GM18519 (cell line): ENCODE measurements at regions not wholly inside any gene's neighbourhood (a gene's known extent, or its start where the extent isn't known, plus 50 kb on each side); places are given as distances from the start of the nearest gene placed in this dataset.

Experiments
- ATAC-seq: cut with Tn5 transposase; IDR thresholded peaks from one replicate; pipeline ENCODE4 v1.9.1; 2021; ENCODE audit warnings: mild to moderate bottlenecking, moderate library complexity; ENCODE audit not compliant: unreplicated experiment, low FRiP score

DNA sequence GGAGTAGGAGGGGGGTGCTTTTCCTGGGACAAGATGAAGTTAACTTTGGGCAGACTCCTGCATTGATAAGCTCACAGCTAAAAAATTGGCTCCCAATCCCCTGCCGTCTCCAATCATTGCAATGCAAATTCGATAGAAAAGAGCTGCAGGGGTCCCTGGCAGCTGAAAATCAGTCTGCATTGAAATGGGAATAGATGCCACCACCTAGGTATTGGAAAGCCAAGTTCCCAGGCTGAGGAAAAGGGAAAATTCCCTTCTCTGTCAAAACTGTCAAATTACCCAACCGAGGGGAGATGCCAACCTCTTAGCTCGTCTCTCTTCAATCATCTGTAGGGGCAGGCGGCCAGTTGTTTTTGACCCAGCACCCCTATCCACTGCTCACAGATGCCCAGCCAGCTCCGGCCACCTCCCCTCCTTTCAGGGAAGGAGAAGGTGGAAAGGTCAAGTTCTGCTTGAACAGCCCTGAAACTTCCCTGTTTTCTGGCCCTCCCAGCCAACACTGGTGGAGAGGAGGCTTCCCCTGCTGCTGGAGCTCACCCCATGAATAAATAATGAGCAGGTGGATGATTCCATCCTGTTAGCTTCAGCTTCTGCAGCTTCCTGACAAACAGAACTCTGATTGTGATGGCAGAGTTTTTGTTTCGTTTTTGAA is 916.3 kb downstream of the TBC1D22A start:
- no peak for ATAC-seq

DNA sequence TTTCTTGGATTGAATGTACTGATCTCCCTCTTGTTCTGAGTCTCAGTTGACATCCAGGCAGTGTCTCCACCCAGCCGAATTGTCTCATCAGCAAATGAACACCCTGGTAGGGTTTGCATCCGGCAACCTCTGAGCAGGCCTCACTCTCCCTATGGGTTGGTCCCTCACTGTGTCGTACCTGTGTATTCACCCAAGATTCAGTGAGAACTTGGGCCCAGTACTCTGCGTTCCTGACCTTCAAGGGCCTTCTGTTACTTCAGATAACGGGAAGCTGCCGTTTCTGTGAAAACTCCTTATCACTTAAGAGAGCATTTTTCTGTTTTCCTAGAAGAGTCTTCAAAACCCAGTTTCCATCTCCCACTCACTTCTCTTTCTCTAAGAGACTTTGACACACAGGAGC is 915.6 kb downstream of the TBC1D22A start:
- no peak for ATAC-seq

DNA sequence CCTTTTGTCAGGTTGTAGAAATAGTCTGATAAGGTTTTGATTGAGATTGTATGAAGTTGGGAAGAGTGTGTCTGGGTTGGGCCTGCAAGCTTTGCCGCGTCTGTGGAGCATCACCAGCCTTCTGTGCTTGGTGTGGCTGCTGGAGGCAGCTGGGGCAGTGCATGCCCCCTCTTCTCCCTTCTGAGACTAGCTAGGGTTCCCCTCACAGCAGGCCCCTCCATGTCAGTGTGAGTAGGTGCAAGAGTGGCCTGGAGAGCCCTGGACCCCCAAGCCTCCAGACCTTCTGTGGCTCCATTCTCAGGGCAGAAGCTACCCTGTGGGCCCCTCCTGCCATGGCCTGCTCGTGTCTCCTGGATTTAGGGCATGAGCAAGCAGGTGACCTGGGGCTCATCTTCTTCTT is 914.2 kb downstream of the TBC1D22A start:
- no peak for ATAC-seq

DNA sequence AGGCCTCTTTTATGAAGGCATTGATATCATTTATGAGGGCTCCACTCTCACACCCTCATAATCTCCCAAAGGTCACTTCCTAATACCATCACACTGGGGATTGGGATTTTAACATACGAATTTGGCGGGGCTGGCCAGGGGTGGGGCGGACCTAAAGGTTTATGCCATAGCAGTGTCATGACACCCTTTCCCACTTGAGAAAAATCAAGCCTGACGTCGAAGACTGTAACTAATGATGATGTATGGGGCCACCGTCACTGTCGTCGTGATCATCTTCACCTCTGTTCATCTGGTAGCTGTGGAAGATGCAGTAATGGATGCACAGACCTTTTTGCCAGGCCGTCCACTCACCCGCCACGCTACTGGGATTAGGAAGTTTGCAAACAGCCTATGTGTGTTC is 912.1 kb downstream of the TBC1D22A start:
- no peak for ATAC-seq

DNA sequence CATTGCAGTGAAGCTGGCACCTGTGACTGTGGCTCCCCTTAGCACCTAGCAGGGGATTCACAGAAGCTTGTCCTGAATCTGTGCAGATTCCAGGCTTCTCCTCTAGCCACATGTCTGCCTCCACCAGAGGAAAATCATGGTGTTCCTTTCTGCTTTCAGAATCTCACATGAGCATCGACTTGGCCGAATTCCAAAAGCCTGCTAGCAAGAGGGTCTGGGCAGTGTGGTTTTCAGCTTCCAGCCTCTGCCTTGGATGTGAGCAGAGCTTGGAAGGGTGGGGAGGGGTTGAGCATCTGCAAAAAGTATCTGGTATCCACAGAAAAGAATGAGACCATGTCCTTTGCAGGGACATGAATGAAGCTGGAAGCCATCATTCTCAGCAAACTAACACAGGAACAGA is 911.1 kb downstream of the TBC1D22A start:
- ATAC-seq, result no peak

DNA sequence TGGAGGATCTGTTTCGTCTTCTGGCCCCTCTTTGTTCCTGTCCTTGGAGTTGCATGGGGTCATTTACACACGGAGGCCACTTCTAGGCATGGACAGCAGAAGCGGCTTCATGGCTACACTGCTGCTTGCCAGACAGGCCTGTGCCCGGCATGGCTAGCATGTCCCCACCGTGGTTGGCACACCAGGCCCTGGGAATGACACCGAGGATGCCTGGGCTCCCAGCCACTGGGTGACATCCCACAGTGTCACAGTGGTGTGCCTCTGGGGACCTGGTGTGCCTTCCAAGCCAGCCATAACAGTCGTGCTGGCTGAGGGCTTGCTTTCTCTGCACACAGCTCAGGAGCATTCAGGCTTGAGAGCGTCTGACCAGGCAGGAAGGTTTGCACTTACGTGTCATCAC is 910.1 kb downstream of the TBC1D22A start:
- no peak for ATAC-seq

DNA sequence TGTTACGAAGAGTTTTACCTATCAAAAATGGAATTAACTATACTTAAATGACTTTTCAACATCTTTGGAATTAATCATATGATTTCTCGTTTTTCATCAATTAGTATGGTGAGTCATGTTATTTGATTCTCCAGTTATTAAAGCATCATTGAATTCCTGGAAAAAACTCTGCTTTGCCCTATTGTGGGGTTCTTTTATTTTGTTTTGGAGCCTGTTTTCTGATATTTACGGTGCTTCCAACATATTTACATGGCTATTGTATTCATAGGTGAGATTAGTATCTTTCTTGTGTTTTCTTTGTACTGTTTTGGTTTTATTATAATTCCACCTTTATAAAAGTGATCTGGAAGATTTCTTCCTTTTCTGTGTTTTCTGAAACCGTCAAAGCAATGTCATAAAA is 902.7 kb downstream of the TBC1D22A start:
- no peak for ATAC-seq

DNA sequence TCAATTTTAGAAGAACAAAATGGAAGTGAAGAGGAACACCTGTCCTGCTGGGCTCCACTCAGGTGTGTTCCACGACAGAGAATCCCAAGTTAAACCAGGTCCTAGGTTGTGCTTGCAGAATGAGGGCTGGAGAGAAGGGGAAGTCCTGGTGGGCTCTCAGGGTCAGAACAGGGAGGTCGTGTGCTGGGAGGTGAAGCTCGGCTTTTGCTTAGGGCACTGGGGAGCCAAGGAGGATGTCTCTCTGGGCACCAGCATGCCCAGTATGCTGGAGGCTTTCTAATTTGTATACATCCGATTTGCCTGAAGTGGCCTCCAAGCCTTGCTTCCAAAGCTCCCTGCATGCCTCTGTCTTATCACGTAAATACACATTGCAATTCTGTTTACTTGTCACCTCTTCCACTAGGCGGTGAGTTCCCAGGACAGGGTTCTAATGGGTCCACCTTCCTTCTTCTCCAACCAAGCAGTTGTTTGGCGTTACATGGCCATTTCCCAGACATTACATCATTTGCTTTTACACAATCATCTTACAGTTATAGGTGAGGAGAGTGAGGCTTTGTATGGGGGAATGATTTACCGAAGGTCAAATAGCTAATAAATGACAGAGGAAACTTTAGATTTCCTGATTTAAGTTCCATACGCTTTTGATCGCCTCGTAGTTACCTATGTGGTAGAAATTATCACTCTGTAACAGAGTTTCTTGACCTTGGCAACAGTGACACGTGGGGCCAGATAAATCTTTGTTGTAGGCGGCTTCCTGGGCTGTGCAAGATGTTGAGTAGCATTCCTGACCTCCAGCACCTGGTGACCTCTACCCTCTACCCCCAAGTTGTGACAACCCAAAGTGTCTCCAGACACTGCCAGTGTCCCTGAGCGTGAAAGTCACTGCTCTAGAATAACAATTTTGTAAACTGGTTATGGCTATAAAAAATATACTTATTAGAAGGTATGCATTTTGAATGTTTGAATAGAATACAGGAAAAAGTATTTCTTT is 901.5 kb downstream of the TBC1D22A start:
- ATAC-seq, result no peak

DNA sequence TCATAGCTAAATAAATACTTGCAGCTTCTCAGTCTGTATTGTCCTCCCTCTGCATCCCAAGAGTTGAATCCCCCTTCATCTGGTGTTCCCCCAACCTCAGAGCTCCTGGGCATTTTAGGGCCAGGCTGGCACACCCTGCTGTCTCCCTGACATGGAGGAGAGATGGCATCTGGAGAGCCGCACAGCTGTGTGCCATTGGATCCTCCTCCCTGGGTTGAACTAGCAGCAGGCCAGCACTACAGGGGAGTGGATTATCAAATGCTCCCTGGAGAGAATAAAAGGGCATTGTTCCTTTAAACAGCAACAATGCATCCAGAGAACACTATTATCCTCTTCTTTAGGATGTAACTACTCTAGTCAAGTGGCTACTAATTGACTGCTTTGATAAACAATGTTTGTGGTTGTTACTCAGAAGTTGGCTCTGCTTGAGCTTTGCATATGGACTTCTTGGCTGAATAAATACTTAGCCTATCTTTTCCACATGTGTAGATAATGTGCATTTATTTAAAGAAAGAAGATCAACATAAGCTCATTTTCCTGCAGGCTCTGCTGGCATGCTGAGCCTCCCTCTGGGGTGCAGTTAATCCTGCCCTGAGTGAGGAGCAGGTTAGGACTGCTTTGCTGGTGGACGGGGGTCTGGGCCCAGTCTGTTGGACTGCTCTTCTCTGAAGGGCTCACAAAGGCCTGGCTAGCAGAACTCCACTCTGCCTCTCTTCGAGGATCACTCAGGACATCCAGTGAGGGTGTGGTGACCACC is 897.2 kb downstream of the TBC1D22A start:
- ATAC-seq, result no peak

DNA sequence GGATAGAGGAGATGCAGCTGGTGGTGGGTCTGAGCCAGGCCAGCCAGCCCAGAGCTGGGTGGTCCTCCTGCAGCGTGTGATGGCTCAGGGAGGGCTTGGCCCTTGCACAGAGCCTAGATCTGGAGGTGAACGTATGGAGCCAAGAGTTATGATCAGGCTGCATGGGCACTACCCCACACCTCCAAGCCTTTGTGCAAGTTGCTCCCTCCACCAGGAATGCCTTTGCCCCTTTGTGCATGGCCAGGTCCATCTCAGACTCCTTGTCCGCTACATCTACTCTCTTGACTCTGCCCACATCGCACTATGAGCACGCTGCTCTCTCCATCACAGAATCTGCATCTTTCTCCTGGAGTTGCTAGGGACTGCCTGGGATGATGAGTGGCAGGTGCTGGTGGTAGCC is 895.7 kb downstream of the TBC1D22A start:
- ATAC-seq, result no peak

DNA sequence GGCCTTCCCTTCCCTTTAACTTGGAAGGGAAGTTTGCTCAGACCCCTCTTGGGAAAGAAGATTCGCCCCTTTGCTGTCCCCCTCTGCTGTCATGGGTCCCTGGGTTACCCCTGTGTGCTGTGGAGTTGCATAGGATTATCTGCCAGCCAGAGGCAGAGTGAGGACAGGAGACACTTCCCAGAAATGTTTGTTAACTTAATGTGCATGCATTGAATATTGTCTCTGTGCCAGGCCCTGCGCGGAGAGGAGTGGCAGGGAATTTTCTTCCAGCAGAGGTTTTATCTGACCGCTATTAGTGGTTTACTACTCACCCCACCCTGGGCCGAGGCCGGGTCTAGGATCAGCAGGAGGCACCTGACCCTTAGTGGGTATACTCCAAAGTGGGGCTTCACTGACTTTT is 894.8 kb downstream of the TBC1D22A start:
- no peak for ATAC-seq

DNA sequence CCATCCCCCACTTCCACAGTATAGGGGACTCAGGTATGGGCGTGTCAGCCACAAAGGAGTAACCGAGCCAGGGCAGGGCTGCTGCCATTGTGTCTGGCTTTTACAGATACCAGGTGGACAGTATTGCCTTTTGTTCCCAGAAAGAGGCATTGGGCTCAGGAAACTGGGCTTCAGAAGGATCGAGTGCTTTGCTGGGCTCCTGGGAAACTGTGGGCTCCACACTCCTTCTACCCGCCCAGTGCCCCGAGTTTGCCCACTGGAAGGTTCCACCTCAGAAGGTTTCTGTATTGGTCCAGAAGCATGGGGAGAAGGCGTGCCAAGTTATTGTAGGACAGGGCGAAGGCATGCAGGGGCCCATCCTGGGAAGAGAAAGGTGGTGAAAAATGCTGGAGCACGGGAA is 894.4 kb downstream of the TBC1D22A start:
- ATAC-seq, result no peak

DNA sequence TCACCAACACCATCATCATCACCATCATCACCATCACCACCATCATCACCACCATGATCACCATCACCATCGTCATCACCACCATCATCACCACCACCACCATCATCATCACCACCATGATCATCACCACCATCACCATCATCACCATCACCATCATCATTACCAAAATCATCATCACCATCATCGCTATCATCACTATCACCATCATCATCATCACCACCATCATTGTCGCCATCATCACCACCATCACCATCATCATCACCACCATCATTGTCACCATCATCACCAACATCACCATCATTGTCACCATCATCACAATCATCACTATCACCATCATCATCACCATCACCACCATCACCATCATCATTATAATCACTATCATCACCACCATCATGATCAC is 893.5 kb downstream of the TBC1D22A start:
- no peak for ATAC-seq

DNA sequence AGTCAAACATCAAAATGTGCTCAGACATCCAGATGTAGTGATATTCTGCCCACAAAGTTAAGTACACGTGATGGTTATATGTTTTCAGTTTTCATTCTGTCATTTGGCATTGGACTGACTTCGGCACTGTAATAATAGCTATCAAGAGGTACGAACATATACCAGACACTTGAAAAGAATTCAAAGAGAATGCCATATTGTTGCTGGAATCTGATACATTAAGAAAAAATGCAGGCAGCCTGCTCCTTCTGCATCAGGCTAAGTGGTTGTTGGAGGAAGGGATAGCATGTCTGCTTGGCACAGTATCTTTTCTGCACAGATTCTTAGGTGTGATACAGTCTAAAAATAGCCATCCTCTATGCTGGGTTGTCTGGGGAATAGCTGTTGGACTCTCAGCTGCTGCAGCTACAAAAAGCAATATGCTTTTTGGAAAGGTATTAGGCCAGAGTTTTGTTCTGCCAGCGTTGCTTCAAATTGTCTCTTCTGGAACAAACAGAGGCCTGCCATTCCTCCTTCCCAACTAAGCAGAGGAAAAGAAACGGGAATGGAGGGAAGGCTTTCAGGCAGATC is 892.6 kb downstream of the TBC1D22A start:
- ATAC-seq, result no peak

DNA sequence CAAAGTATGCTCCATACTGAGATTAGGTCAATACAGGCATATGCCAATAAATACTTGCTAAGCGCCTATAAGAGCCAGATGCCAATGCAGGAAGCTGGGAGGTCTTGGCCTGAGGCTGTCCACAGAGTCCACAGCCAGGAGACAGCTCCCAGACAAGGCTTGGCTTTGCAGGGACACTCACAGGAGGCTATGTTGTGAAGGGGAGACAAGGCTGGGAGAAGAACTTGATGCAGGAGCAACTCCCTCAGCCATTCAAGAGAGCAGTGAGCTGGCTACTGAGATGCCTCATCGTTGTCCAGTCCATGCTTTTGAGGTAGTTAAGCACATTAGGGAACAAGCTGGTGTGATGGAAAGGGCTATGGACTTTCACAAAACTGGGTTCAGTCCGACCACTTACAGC is 891.5 kb downstream of the TBC1D22A start:
- no peak for ATAC-seq

DNA sequence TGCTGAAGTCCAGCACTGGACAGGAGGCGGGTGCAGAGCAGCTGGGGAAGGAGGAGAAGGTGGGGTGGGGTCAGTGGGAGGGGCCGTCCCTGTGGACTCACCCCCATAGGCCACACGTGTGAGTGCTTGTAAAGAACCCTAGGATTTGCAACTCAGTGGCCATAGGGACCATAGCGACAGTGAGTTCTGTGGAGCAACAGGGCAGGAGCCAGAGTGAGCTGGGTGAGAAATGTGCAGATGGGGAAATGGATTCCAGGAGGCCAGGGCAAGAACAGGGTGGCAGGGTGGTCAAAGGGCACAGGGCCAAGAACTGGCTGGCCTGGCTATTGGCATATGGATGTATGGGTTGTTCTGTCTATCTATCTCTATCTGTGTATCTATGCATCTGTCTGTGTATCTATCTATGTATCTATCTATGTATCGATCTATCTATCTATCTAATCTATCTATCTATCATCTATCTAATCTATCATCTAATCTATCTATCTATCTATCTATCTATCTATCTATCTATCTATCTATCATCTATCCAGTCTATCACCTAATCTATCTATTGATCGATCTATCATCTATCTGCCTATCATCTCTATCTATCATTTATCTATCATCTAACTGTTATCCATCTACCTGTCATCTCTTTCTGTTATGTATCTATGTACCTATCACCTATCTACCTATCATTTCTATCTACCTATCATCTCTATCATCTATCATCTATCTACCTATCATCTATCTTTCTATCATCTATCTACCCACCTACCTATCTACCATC is 889.0 kb downstream of the TBC1D22A start:
- ATAC-seq, result no peak

DNA sequence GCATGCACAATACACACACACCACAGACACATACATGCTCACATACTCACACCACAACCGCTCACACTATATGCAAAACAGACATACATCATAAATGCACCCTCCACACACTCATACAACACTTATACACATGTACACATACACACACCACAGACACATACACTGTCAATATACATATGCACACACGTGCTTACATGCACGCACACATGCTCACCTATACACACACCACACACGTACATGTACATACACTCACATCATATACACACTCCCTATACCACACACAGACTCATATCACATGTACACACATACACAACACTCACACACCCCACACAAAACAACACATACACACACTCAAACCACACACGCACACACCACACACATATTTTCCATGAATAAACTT is 885.3 kb downstream of the TBC1D22A start:
- no peak for ATAC-seq

DNA sequence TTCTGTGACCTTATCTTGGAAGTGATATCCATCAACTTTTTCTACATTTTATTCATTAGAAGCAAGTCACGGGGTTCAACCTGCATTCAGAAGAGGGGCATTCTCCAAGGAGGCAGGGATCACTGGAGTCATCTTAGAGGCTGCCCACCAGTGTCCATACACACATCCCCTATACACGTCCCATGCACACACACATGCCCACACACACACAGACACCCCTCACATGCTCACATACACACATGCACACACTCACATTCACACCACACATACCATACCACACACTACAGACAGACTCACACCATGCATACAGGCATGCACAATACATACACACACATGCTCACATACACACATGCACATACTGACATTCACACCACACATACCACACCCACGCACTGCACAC is 884.7 kb downstream of the TBC1D22A start:
- ATAC-seq, result no peak

DNA sequence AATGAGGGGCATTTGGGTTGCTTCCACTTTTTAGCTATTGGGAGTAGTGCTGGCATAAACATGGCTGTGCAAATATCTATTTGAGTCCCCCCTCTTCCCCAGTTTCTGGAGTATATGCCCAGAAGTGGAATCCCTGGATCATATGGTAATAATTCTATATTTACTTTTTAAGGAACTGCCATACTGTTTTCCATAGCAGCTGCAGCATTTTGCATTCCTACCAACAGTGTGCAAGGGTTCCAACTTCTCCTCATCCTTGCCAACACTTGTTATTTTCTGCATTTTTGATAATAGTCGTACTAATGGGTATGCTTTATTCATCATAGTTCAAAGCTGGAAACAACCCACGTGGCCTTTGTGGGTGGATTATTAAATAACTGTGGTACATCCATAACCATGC is 883.5 kb downstream of the TBC1D22A start:
- no peak for ATAC-seq

DNA sequence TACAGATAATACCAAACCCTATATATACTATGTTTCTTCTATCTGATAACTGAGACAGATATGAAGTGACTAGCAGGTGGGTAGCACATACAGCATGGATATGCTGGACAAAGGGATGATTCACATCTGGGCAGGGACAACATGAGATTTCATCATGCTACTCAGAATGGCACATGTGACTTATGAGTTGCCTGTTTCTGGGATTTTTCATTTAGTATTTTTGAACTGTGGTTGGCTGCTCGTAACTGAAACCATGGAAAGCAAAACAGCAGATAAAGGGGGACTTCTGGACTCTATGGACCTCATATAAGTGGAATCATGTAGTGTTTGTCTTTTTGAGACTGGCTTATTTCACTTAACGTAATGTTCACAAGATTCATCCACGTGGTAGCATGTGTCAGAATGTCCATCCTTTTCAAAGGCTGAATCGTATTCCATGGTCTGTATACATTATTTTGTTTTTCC is 883.0 kb downstream of the TBC1D22A start:
- ATAC-seq, result no peak
